K562 (cell line): ENCODE measurements at regions not wholly inside any gene's neighbourhood (a gene's known extent, or its start where the extent isn't known, plus 50 kb on each side); places are given as distances from the start of the nearest gene placed in this dataset.

Experiments
- ATAC-seq: fragments of 200-7000 bp; cut with Tn5 transposase; 3 replicates; pipeline ENCODE4 v1.9.1; 2020; ENCODE audit warnings: moderate library complexity
- BruUV-seq: library from RNA; stranded (reverse); fragments of 400-500 nt; replicated peaks from 2 replicates; lab custom pipeline; 2021; lab: Mats Ljungman, UMichigan
- CTCF ChIA-PET: fragments of 300-600 bp; formaldehyde crosslinking; extraction: SDS; loops from one replicate; lab custom pipeline; 2021; ENCODE audit warnings: low intra/inter-chr PET ratio; lab: Yijun Ruan, JAX
- POLR2A ChIA-PET: fragments of 300-600, 350-650 bp; sonication (Branson Sonifier 250); formaldehyde crosslinking; extraction: SDS; loops from one replicate; lab custom pipeline; 2021; ENCODE audit warnings: antibody characterized with exemption, inconsistent platforms; lab: Yijun Ruan, JAX
- DNase-seq, 4 experiments: peaks; one replicate each; pipeline versions ENCODE4 v3.0.0 to v3.0.0-alpha.2; 2011 to 2018; ENCODE audit warnings: low spot score in 3 of 4, mixed read lengths in 3 of 4; ENCODE audit errors: extremely low read depth in 1 of 4
- FAIRE-seq: peaks from 2 replicates; lab custom pipeline; 2011; peaks lifted over from hg19 to GRCh38; lab: Jason Lieb, UNC
- H2AFZ ChIP-seq: 2 replicates; pipeline ENCODE4 v1.6.0; 2011; ENCODE audit warnings: low read depth, low read length, control low read depth, inconsistent platforms
- H3K27ac ChIP-seq: fragments of 200-600 bp; 3 replicates; pipeline ENCODE4 v1.8.0; 2011; ENCODE audit warnings: low read depth, mild to moderate bottlenecking, control low read depth, inconsistent platforms, low read length, moderate library complexity, mixed read lengths; ENCODE audit errors: extremely low read depth
- H3K27me3 ChIP-seq, 2 experiments: fragments of 300-600 bp in 1 of 2; 2 replicates in 1 of 2; 3 replicates in 1 of 2; pipeline versions ENCODE4 v1.6.0 to v1.8.0; 2011; ENCODE audit warnings: inconsistent platforms in 2 of 2, low read length in 2 of 2, mild to moderate bottlenecking in 1 of 2, mixed read lengths in 1 of 2, moderate library complexity in 1 of 2; ENCODE audit not compliant: control insufficient read depth in 2 of 2, insufficient read depth in 2 of 2
- H3K36me3 ChIP-seq: fragments of 300-600 bp; 3 replicates; pipeline ENCODE4 v1.8.0; 2011; ENCODE audit warnings: mild to moderate bottlenecking, low read length, inconsistent platforms; ENCODE audit not compliant: control insufficient read depth, insufficient read depth
- H3K4me1 ChIP-seq, 2 experiments: fragments of 200-600 bp in 1 of 2; replicated peaks in 1 of 2; 2 replicates in 1 of 2; 3 replicates in 1 of 2; pipeline versions ENCODE4 v1.5.1 to v1.8.0; 2011; ENCODE audit warnings: inconsistent platforms in 2 of 2, low read length in 2 of 2, mild to moderate bottlenecking in 1 of 2, mixed read lengths in 1 of 2, moderate library complexity in 1 of 2; ENCODE audit not compliant: control insufficient read depth in 2 of 2, insufficient read depth in 2 of 2
- H3K4me2 ChIP-seq: 2 replicates; pipeline ENCODE4 v1.6.1; 2011; ENCODE audit warnings: low read length, control low read depth, inconsistent platforms, mixed read lengths; ENCODE audit not compliant: insufficient read depth
- H3K4me3 ChIP-seq: fragments of 200-600 bp; sonication (generic), shearing (Covaris generic); 2 replicates; pipeline ENCODE4 v1.5.1; 2016; ENCODE audit warnings: control low read depth, inconsistent platforms
- H3K79me2 ChIP-seq: fragments of 200-600 bp; 3 replicates; pipeline ENCODE4 v1.8.0; 2011; ENCODE audit warnings: low read length, inconsistent platforms; ENCODE audit not compliant: control insufficient read depth, insufficient read depth
- H3K9ac ChIP-seq, 2 experiments: 2 replicates each; pipeline versions ENCODE4 v1.6.0 to v1.6.1; 2011; ENCODE audit warnings: low read depth in 2 of 2, low read length in 2 of 2, control low read depth in 1 of 2, inconsistent platforms in 1 of 2, mild to moderate bottlenecking in 1 of 2, mixed read lengths in 1 of 2; ENCODE audit not compliant: insufficient read depth in 1 of 2
- H3K9me1 ChIP-seq: one replicate; pipeline ENCODE4 v1.6.0; 2011; ENCODE audit warnings: inconsistent platforms, mild to moderate bottlenecking, low read length, moderate library complexity; ENCODE audit not compliant: control insufficient read depth, insufficient read depth
- H3K9me3 ChIP-seq: replicated peaks from 2 replicates; pipeline ENCODE4 v1.5.1; 2011; ENCODE audit warnings: low read depth, low read length, inconsistent platforms; ENCODE audit not compliant: control insufficient read depth, insufficient read depth
- H4K20me1 ChIP-seq: replicated peaks from 2 replicates; pipeline ENCODE4 v1.6.1; 2011; ENCODE audit warnings: low read length, inconsistent platforms, mixed read lengths; ENCODE audit not compliant: control insufficient read depth, insufficient read depth
- GABPA ChIP-seq: fragments of 200-800 bp; sonication (Bioruptor generic); conservative IDR thresholded peaks from 2 replicates; pipeline ENCODE4 v1.6.1; 2016; ENCODE audit warnings: low read depth, missing genetic modification characterization, missing compliant biosample characterization
- NFIX ChIP-seq: fragments of 250-450 bp; sonication (Bioruptor Pico); IDR thresholded peaks from 2 replicates; pipeline ENCODE4 v1.4.0; 2020; ENCODE audit warnings: low read depth, mild to moderate bottlenecking, moderate library complexity
- RBFOX2 ChIP-seq: fragments of 200-400 bp; formaldehyde crosslinking; IDR thresholded peaks from 2 replicates; pipeline ENCODE4 v1.6.1; 2017; ENCODE audit warnings: low read depth, mild to moderate bottlenecking, low read length, moderate library complexity
- RBM25 ChIP-seq: fragments of 200-400 bp; formaldehyde crosslinking; IDR thresholded peaks from 2 replicates; pipeline ENCODE4 v1.6.1; 2018; ENCODE audit warnings: low read length, low read depth, moderate library complexity; ENCODE audit not compliant: severe bottlenecking
- SIX5 ChIP-seq, 2 experiments: IDR thresholded peaks; 2 replicates each; pipeline ENCODE4 v1.6.1; 2011; ENCODE audit warnings: low read length in 2 of 2, borderline replicate concordance in 1 of 2, low read depth in 1 of 2, mild to moderate bottlenecking in 1 of 2, moderate library complexity in 1 of 2; ENCODE audit not compliant: insufficient read depth in 1 of 2
- SMAD2 ChIP-seq: fragments of 150-350 bp; IDR thresholded peaks from 2 replicates; pipeline ENCODE4 v1.6.1; 2014; ENCODE audit warnings: low read depth, mild to moderate bottlenecking, low read length
- TEAD2 ChIP-seq: fragments of 450-650 bp; IDR thresholded peaks from 2 replicates; pipeline ENCODE4 v1.6.1; 2016; ENCODE audit warnings: missing genetic modification characterization, control low read depth, missing compliant biosample characterization
- ZC3H8 ChIP-seq: fragments of 450-650 bp; IDR thresholded peaks from 2 replicates; pipeline ENCODE4 v1.6.1; 2017
- ZNF551 ChIP-seq: fragments of 250-450 bp; sonication (Bioruptor Pico); IDR thresholded peaks from 2 replicates; pipeline ENCODE4 v1.5.0; 2021; ENCODE audit warnings: mild to moderate bottlenecking, moderate library complexity
- ZNF696 ChIP-seq: fragments of 250-450 bp; sonication (Bioruptor Pico); conservative IDR thresholded peaks from 2 replicates; pipeline ENCODE4 v1.4.0; 2020; ENCODE audit warnings: mild to moderate bottlenecking, moderate library complexity
- WGBS: fragments of 100-300 bp; shearing (Covaris generic); methylation state at CpG from one replicate; pipeline ENCODE4 v1.1.6; 2016; ENCODE audit warnings: low coverage, mixed read lengths; ENCODE audit not compliant: insufficient coverage; ENCODE audit errors: missing lambda C conversion rate; 5-methylcytosine and 5-hydroxymethylcytosine counted together
- in situ Hi-C: fragments of 300-500 bp; cut with MboI; formaldehyde crosslinking; loops from 4 replicates; pipeline ENCODE4 v1.15.0; 2018; ENCODE audit warnings: inconsistent platforms, mixed read lengths
- intact Hi-C: fragments of 100-400 bp; cut with micrococcal nuclease; formaldehyde crosslinking; loops from 2 replicates; pipeline ENCODE4 v1.14.2; 2022

GRCh38 chr6:86869500-86869899, 67.8 kb upstream of the HTR1E start:
- CTCF ChIA-PET, result no interaction called here
- DNase-seq (no peak), FAIRE-seq (no peak), ATAC-seq (no peak)
- TF ChIP-seq GABPA (tag) (no peak), TEAD2 (no peak), SIX5 (IDR thresholded peaks at IDR 0.05; ENCODE audit: borderline replicate concordance in 1 of 2, insufficient read depth in 1 of 2, low read depth in 1 of 2, low read length in 2 of 2) (no peak), SMAD2 (no peak), ZNF696 (CRISPR knock-in tag) (no peak), ZNF551 (CRISPR knock-in tag) (no peak), ZC3H8 (no peak), RBFOX2 (no peak), NFIX (no peak), RBM25 (no peak)
- Histone ChIP-seq H2AFZ (no peak overlapping the region), H3K9me1 (no peaks in the 10 kb centered on the region), H3K27ac (no peak overlapping the region), H3K79me2 (no peaks in the 10 kb centered on the region), H3K4me2 (no peak overlapping the region), H3K36me3 (no peaks in the 10 kb centered on the region), H3K9me3 (no peaks in the 10 kb centered on the region), H3K9ac (no peak overlapping the region), H4K20me1 (no peaks in the 10 kb centered on the region), H3K4me1 (no peaks in the 10 kb centered on the region), H3K27me3 (no peaks in the 10 kb centered on the region), H3K4me3 (no peak overlapping the region)
- BruUV-seq, result no TSS peak
- intact Hi-C loops (no loop called here), in situ Hi-C loops (no loop called here)
- POLR2A ChIA-PET, result no interaction called here
- 0% methylated on average over 1 of the region's 1 CpG for WGBS
